ENCODE measurements at regions not wholly inside any gene's neighbourhood (a gene's known extent, or its start where the extent isn't known, plus 50 kb on each side); places are given as distances from the start of the nearest gene placed in this dataset.

- H2BK20ac ChIP-seq (ENCODE audit: low read depth, low read length, poor library complexity, severe bottlenecking) = no peak overlapping the region
- no peak overlapping the region for H3K23ac ChIP-seq (ENCODE audit: insufficient read length, low read depth, low read length)
- H2BK5ac ChIP-seq (ENCODE audit: insufficient read length, low read length) = no peak overlapping the region
- no peaks in the 10 kb centered on the region for H3K27me3 ChIP-seq (ENCODE audit: insufficient read depth, low read length)
- no peak overlapping the region for H2BK15ac ChIP-seq (ENCODE audit: low read depth, low read length)
- Mint-ChIP-seq H3K4me1 (peaks cover 11 to 12% of the 10 kb centered on the region in 2 experiments), H3K4me3 (no peak overlapping the region), H3K27me3 (ENCODE audit: low read depth) (no peaks in the 10 kb centered on the region), H3K9me3 (no peaks in the 10 kb centered on the region), H3K27ac (no peak overlapping the region; a peak in 1 of 7 replicates), H3K36me3 (ENCODE audit: insufficient read depth in 1 of 3, low read depth in 3 of 3) (no peaks in the 10 kb centered on the region)
- H3K27ac ChIP-seq (ENCODE audit: insufficient read length, low read depth, low read length) = no peak overlapping the region
- no peaks in the 10 kb centered on the region for H3K79me2 ChIP-seq (ENCODE audit: insufficient read depth, low read length)
- H3K4me1 ChIP-seq (ENCODE audit: insufficient read depth, low read length) = peaks cover 4% of the 10 kb centered on the region; the same call in 1 of the 2 replicates
- H3K9ac ChIP-seq (ENCODE audit: extremely low read depth, insufficient read length, low read length) = no peak overlapping the region
- no peak overlapping the region for H3K4me2 ChIP-seq (ENCODE audit: insufficient read depth, insufficient read length, low read length)
- H3K23me2 ChIP-seq (ENCODE audit: insufficient read length, low read depth, low read length, poor library complexity, severe bottlenecking) = no peaks in the 10 kb centered on the region
- no peak overlapping the region for H3K14ac ChIP-seq (ENCODE audit: insufficient read depth, low read length)
- no peak overlapping the region for H3K4ac ChIP-seq (ENCODE audit: low read depth, low read length)
- no peak overlapping the region for H3K18ac ChIP-seq (ENCODE audit: insufficient read length, low read depth, low read length)
- WGBS (ENCODE audit: extremely low coverage, insufficient read length, low lambda C conversion rate) = no CpG with 5 or more reads among the region's 5 CpGs
- no peak overlapping the region for H2AK5ac ChIP-seq (ENCODE audit: insufficient read length, low read length)
- H4K20me1 ChIP-seq (ENCODE audit: control insufficient read depth, insufficient read depth, insufficient read length) = no peaks in the 10 kb centered on the region
- no peak overlapping the region for H2AFZ ChIP-seq (ENCODE audit: low read length)
- H2BK120ac ChIP-seq (ENCODE audit: low read depth, low read length, poor library complexity, severe bottlenecking) = no peak overlapping the region
- H3K56ac ChIP-seq (ENCODE audit: insufficient read length, low read depth, low read length) = no peak overlapping the region
- no peaks in the 10 kb centered on the region for H3K9me3 ChIP-seq (ENCODE audit: control insufficient read depth, low read depth, low read length)
- no peak for TF ChIP-seq CTCF (conservative IDR thresholded peaks at IDR 0.05)
- DNase-seq = no peak
- no peak overlapping the region for H3T11ph ChIP-seq (ENCODE audit: low read length)
- H4K91ac ChIP-seq (ENCODE audit: insufficient read length, low read depth, low read length) = no peak overlapping the region
- no peaks in the 10 kb centered on the region for H3K79me1 ChIP-seq (ENCODE audit: insufficient read depth, low read depth, low read length, poor library complexity, severe bottlenecking)
- no peak overlapping the region for H2BK12ac ChIP-seq (ENCODE audit: insufficient read length, low read depth, low read length)
- H4K8ac ChIP-seq (replicated peaks; ENCODE audit: insufficient read length, low read depth, low read length) = no peak overlapping the region
- no peak overlapping the region for H4K5ac ChIP-seq (ENCODE audit: insufficient read length, low read depth, low read length)
Observed at GRCh38 chr6:90708206-90708737, 121.4 kb upstream of the MAP3K7 start.

Measured in H9 (cell line).